K562 (cell line): ENCODE measurements at regions not wholly inside any gene's neighbourhood (a gene's known extent, or its start where the extent isn't known, plus 50 kb on each side); places are given as distances from the start of the nearest gene placed in this dataset.

Experiments used
- GABPB1 ChIP-seq: sonication (generic); formaldehyde crosslinking; IDR thresholded peaks from 2 replicates; pipeline ENCODE4 v1.8.0; 2022; ENCODE audit warnings: mild to moderate bottlenecking, missing genetic modification reagents
- KLF16 ChIP-seq: IDR thresholded peaks from 2 replicates; pipeline ENCODE4 v1.6.1; 2016; ENCODE audit warnings: antibody characterized with exemption
- MXI1 ChIP-seq: IDR thresholded peaks from 2 replicates; pipeline ENCODE4 v1.6.1; 2011; ENCODE audit warnings: low read depth, mild to moderate bottlenecking, improper control_type of control experiment, low read length
- PTTG1 ChIP-seq: fragments of 450-650 bp; IDR thresholded peaks from 2 replicates; pipeline ENCODE4 v1.6.1; 2016; ENCODE audit warnings: low read depth, mild to moderate bottlenecking, missing genetic modification characterization, missing compliant biosample characterization
- SIN3A ChIP-seq, 2 experiments: fragments of 150-350 bp in 1 of 2; IDR thresholded peaks; 2 replicates each; pipeline ENCODE4 v1.6.1; 2011 to 2016; ENCODE audit warnings: borderline replicate concordance in 2 of 2, low read depth in 2 of 2, low read length in 2 of 2, mild to moderate bottlenecking in 2 of 2, moderate library complexity in 2 of 2; ENCODE audit not compliant: control insufficient read depth in 1 of 2
- ZNF318 ChIP-seq, 2 experiments: fragments of 450-650 bp; IDR thresholded peaks; 2 replicates each; pipeline ENCODE4 v1.6.1; 2016; ENCODE audit warnings: mild to moderate bottlenecking in 2 of 2, borderline replicate concordance in 1 of 2, low read depth in 1 of 2, moderate library complexity in 1 of 2
- ZNF668 ChIP-seq: fragments of 250-450 bp; sonication (Bioruptor Pico); IDR thresholded peaks from 2 replicates; pipeline ENCODE4 v1.8.0; 2022; ENCODE audit warnings: mild to moderate bottlenecking, inconsistent platforms
- ZNF785 ChIP-seq: fragments of 250-450 bp; sonication (Bioruptor Pico); IDR thresholded peaks from 2 replicates; pipeline ENCODE4 v1.4.0; 2020; ENCODE audit warnings: mild to moderate bottlenecking

- TF ChIP-seq ZNF318 (IDR thresholded peaks at IDR 0.05; ENCODE audit: borderline replicate concordance in 1 of 2, low read depth in 1 of 2) (no peak), ZNF668 (CRISPR knock-in tag) (no peak), MXI1 (no peak), ZNF785 (CRISPR knock-in tag) (no peak), KLF16 (no peak), GABPB1 (no peak), PTTG1 (tag) (no peak), SIN3A (IDR thresholded peaks at IDR 0.05; ENCODE audit: borderline replicate concordance in 2 of 2, control insufficient read depth in 1 of 2, low read depth in 2 of 2, low read length in 2 of 2) (no peak)
Measured at GRCh38 chr12:92213166-92213565, 67.5 kb upstream of the BTG1 start (continued).
